ENCODE measurements at regions not wholly inside any gene's neighbourhood (a gene's known extent, or its start where the extent isn't known, plus 50 kb on each side); places are given as distances from the start of the nearest gene placed in this dataset.

DNA sequence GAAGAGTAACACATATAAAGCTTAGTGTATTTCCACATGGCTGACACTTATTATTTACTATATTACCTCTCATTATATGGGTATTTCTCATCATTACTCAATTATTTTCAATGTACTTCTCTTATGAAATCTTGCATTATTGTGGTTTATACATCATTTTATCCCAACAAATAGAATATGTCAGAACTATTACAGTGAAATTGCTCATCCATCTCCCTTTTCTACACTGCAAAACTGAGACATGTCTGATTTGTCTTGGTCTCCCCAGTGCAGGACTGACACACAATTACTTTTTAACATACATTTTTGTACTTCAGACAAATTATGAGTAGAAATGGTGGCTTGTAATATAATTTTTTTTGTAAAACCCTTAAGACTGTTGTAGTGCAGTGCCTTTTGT is 600.9 kb downstream of the PLCL1 start:
- TF ChIP-seq, protein P1, sequence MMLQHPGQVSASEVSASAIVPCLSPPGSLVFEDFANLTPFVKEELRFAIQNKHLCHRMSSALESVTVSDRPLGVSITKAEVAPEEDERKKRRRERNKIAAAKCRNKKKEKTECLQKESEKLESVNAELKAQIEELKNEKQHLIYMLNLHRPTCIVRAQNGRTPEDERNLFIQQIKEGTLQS (IDR thresholded peaks at IDR 0.05), result no peak
- TF ChIP-seq RXRA (IDR thresholded peaks at IDR 0.05), result no peak
- TF ChIP-seq GABPA (IDR thresholded peaks at IDR 0.05 in 1 of 2, conservative IDR thresholded peaks at IDR 0.05 in 1 of 2), result no peak
- no peak for TF ChIP-seq EGR1 (IDR thresholded peaks at IDR 0.05; ENCODE audit: low read depth in 2 of 2)
- TF ChIP-seq YY1 (IDR thresholded peaks at IDR 0.05), result no peak
- H3K36me3 ChIP-seq (ENCODE audit: control insufficient read depth in 4 of 4, insufficient read depth in 3 of 4, low read depth in 1 of 4, low read length in 3 of 4), result no peaks in the 10 kb centered on the region
- no peaks in the 10 kb centered on the region for H3K4me1 ChIP-seq (ENCODE audit: control insufficient read depth in 4 of 4, insufficient read depth in 4 of 4, low read length in 3 of 4)
- DNase-seq (ENCODE audit: low spot score), result no peak
- H3K9ac ChIP-seq (ENCODE audit: low read depth in 1 of 2, low read length in 2 of 2), result no peak overlapping the region
- H3K27me3 ChIP-seq (ENCODE audit: control insufficient read depth in 4 of 4, insufficient read depth in 4 of 4, low read length in 3 of 4), result peaks cover 0 to 4% (median 0%) of the 10 kb centered on the region in 4 donors
- H3K9me3 ChIP-seq (ENCODE audit: control insufficient read depth in 4 of 4, low read length in 3 of 4), result no peaks in the 10 kb centered on the region
- H3K27ac ChIP-seq (ENCODE audit: low read depth in 1 of 2, low read length in 2 of 2), result no peak overlapping the region
- no peak overlapping the region for H3K4me3 ChIP-seq (ENCODE audit: low read depth in 1 of 3, low read length in 3 of 3)

DNA sequence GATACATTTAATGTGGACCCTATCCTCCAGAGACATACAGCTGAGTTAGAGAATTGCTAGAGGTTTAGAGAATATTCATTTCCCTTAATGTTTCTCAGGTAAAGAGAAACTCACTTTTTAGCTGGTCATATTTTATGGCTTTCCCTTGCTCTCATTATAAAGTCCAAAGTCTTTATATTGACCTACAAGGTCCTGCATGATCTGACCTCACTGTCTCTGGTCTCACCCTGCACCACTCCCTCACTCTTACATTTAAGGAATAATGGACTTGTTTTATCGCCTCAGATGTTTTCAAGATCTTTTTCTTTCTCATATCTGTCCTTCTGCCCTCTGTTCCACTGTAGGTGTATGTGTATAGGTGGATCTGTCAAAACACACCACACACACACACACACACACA is 597.3 kb downstream of the PLCL1 start:
- H3K9me3 ChIP-seq (ENCODE audit: control insufficient read depth in 4 of 4, low read length in 3 of 4), result no peaks in the 10 kb centered on the region
- no peaks in the 10 kb centered on the region for H3K36me3 ChIP-seq (ENCODE audit: control insufficient read depth in 4 of 4, insufficient read depth in 3 of 4, low read depth in 1 of 4, low read length in 3 of 4)
- TF ChIP-seq, protein P2, sequence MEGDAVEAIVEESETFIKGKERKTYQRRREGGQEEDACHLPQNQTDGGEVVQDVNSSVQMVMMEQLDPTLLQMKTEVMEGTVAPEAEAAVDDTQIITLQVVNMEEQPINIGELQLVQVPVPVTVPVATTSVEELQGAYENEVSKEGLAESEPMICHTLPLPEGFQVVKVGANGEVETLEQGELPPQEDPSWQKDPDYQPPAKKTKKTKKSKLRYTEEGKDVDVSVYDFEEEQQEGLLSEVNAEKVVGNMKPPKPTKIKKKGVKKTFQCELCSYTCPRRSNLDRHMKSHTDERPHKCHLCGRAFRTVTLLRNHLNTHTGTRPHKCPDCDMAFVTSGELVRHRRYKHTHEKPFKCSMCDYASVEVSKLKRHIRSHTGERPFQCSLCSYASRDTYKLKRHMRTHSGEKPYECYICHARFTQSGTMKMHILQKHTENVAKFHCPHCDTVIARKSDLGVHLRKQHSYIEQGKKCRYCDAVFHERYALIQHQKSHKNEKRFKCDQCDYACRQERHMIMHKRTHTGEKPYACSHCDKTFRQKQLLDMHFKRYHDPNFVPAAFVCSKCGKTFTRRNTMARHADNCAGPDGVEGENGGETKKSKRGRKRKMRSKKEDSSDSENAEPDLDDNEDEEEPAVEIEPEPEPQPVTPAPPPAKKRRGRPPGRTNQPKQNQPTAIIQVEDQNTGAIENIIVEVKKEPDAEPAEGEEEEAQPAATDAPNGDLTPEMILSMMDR (IDR thresholded peaks at IDR 0.05; ENCODE audit: low read depth, low read length, missing input control), result no peak
- TF ChIP-seq, protein P3, sequence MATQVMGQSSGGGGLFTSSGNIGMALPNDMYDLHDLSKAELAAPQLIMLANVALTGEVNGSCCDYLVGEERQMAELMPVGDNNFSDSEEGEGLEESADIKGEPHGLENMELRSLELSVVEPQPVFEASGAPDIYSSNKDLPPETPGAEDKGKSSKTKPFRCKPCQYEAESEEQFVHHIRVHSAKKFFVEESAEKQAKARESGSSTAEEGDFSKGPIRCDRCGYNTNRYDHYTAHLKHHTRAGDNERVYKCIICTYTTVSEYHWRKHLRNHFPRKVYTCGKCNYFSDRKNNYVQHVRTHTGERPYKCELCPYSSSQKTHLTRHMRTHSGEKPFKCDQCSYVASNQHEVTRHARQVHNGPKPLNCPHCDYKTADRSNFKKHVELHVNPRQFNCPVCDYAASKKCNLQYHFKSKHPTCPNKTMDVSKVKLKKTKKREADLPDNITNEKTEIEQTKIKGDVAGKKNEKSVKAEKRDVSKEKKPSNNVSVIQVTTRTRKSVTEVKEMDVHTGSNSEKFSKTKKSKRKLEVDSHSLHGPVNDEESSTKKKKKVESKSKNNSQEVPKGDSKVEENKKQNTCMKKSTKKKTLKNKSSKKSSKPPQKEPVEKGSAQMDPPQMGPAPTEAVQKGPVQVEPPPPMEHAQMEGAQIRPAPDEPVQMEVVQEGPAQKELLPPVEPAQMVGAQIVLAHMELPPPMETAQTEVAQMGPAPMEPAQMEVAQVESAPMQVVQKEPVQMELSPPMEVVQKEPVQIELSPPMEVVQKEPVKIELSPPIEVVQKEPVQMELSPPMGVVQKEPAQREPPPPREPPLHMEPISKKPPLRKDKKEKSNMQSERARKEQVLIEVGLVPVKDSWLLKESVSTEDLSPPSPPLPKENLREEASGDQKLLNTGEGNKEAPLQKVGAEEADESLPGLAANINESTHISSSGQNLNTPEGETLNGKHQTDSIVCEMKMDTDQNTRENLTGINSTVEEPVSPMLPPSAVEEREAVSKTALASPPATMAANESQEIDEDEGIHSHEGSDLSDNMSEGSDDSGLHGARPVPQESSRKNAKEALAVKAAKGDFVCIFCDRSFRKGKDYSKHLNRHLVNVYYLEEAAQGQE (IDR thresholded peaks at IDR 0.05), result no peak
- TF ChIP-seq, protein P4, sequence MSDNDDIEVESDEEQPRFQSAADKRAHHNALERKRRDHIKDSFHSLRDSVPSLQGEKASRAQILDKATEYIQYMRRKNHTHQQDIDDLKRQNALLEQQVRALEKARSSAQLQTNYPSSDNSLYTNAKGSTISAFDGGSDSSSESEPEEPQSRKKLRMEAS (IDR thresholded peaks at IDR 0.05), result no peak
- TF ChIP-seq FOXA2 (IDR thresholded peaks at IDR 0.05) (no peak), JUND (IDR thresholded peaks at IDR 0.05) (no peak), YY1 (IDR thresholded peaks at IDR 0.05) (no peak), GABPA (IDR thresholded peaks at IDR 0.05 in 1 of 2, conservative IDR thresholded peaks at IDR 0.05 in 1 of 2) (no peak), TAF1 (conservative IDR thresholded peaks at IDR 0.05) (no peak), HNF4A (conservative IDR thresholded peaks at IDR 0.05) (no peak), FOXA1 (IDR thresholded peaks at IDR 0.05) (no peak), HNF4G (IDR thresholded peaks at IDR 0.05) (no peak), RXRA (IDR thresholded peaks at IDR 0.05) (no peak), NR2F2 (IDR thresholded peaks at IDR 0.05) (no peak), SP1 (IDR thresholded peaks at IDR 0.05) (no peak), RAD21 (IDR thresholded peaks at IDR 0.05) (no peak)
- TF ChIP-seq, protein P1 (IDR thresholded peaks at IDR 0.05), result no peak
- TF ChIP-seq, protein P5, sequence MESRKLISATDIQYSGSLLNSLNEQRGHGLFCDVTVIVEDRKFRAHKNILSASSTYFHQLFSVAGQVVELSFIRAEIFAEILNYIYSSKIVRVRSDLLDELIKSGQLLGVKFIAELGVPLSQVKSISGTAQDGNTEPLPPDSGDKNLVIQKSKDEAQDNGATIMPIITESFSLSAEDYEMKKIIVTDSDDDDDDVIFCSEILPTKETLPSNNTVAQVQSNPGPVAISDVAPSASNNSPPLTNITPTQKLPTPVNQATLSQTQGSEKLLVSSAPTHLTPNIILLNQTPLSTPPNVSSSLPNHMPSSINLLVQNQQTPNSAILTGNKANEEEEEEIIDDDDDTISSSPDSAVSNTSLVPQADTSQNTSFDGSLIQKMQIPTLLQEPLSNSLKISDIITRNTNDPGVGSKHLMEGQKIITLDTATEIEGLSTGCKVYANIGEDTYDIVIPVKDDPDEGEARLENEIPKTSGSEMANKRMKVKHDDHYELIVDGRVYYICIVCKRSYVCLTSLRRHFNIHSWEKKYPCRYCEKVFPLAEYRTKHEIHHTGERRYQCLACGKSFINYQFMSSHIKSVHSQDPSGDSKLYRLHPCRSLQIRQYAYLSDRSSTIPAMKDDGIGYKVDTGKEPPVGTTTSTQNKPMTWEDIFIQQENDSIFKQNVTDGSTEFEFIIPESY (IDR thresholded peaks at IDR 0.05), result no peak
- H3K4me1 ChIP-seq (ENCODE audit: control insufficient read depth in 4 of 4, insufficient read depth in 4 of 4, low read length in 3 of 4), result no peaks in the 10 kb centered on the region
- no peak for DNase-seq (ENCODE audit: low spot score)
- H3K9ac ChIP-seq (ENCODE audit: low read depth in 1 of 2, low read length in 2 of 2), result no peak overlapping the region
- no peak overlapping the region for H3K27ac ChIP-seq (ENCODE audit: low read depth in 1 of 2, low read length in 2 of 2)
- 85% methylated on average over 1 of the region's 1 CpG for WGBS
- no peaks in the 10 kb centered on the region for H3K27me3 ChIP-seq (ENCODE audit: control insufficient read depth in 4 of 4, insufficient read depth in 4 of 4, low read length in 3 of 4)
- no peak overlapping the region for H3K4me3 ChIP-seq (ENCODE audit: low read depth in 1 of 3, low read length in 3 of 3)

All from liver (tissue), 8 donors.